GM12873 (cell line): ENCODE measurements at regions not wholly inside any gene's neighbourhood (a gene's known extent, or its start where the extent isn't known, plus 50 kb on each side); places are given as distances from the start of the nearest gene placed in this dataset.

Experiments used
- TF ChIP-seq, protein P1 (sequence below): IDR thresholded peaks from 2 replicates; pipeline ENCODE4 v1.5.1; 2012; ENCODE audit warnings: low read depth, mild to moderate bottlenecking, moderate library complexity, low read length, control low read depth; ENCODE audit not compliant: insufficient read depth; ENCODE audit errors: missing control alignments

- TF ChIP-seq, protein P1, sequence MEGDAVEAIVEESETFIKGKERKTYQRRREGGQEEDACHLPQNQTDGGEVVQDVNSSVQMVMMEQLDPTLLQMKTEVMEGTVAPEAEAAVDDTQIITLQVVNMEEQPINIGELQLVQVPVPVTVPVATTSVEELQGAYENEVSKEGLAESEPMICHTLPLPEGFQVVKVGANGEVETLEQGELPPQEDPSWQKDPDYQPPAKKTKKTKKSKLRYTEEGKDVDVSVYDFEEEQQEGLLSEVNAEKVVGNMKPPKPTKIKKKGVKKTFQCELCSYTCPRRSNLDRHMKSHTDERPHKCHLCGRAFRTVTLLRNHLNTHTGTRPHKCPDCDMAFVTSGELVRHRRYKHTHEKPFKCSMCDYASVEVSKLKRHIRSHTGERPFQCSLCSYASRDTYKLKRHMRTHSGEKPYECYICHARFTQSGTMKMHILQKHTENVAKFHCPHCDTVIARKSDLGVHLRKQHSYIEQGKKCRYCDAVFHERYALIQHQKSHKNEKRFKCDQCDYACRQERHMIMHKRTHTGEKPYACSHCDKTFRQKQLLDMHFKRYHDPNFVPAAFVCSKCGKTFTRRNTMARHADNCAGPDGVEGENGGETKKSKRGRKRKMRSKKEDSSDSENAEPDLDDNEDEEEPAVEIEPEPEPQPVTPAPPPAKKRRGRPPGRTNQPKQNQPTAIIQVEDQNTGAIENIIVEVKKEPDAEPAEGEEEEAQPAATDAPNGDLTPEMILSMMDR: no peak
These were observed 182.6 kb upstream of the FAM3C start for GRCh38 chr7:121578669-121579068.

DNA sequence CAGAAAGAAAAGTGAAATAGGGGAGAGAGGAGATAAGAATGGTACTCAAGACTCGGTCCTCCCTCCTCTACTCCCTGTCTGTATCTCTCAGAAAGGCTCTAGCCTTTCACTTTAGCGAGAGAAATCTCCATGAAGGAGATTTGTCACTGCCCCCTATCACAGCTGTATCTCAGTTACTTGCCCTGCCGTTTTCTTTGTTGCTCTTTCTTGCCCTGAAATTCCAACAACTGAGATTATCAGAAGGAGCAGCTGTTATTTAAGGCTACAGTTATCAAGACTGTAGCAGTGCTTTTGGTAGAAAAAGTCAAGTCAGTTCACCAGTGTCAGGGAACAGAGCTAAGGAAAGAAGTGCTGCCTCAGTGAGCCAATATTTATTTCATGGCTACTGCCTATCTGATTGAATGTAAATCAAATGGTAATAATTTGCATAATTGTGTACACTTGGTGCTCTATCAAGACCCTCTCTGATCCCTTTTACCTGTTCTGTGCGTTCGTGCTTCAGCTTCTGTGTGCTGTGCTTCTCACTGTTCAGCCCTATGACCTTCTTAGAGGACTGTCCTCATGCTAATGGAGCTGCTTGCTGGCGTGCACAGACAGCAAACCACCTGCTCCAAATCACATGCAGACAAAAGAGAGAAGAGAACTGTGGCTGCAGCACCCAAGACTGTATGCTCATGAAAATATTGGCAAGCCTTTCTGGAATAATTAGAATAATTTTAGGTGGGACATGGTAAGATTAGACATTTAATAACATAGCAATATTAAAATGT lies 180.2 kb upstream of the FAM3C start:
- TF ChIP-seq, protein P1: no peak

DNA sequence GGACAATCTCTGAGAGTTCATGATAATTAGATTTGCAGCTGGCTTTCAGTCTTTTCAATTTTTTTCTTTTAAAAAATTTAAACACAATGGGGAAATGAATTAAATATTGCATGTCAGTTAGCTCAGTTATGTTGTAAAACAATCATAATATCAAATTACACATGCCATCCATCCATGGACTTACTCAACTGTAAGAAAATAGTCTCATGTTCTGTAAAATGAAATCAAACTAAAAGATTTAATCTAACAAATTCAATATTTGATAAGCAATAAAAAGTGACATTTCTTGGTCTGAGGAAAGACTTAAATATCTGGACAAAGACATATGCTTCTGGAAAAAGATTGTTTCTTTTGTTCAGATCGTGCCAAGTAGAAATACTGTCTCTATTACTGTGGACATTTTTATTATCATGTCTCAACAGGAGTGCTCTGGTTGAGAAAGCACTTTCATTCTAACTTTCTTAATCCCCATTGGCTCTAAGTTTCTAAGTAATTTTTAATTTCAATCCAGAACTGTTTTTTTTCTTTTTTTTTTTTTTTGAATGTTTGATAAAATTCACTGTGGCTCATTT lies 179.2 kb upstream of the FAM3C start:
- TF ChIP-seq, protein P1: no peak

- TF ChIP-seq, protein P1: no peak
These were observed 178.0 kb upstream of the FAM3C start for GRCh38 chr7:121574109-121574508.

GRCh38 chr7:121572615-121573014 lies 176.5 kb upstream of the FAM3C start:
- TF ChIP-seq, protein P1: no peak

DNA sequence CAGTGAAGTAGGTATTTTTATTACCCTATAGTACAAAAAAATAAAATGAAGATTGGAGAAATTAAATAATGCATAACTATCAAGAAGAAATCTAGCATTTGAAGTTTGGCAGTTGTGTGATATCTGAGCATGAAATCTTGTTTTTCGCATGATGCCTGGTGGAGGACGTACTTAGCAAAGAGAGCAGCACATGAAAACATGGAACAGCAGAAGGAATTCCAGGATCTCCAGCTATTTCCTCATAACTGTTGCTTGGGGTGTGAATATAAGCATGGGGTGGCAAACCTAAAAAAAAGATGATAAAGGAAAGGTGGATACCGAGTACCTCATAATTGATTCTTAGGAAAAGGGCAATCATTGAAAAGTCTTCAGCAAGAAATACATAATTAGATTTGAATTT lies 174.3 kb upstream of the FAM3C start:
- TF ChIP-seq, protein P1: no peak

DNA sequence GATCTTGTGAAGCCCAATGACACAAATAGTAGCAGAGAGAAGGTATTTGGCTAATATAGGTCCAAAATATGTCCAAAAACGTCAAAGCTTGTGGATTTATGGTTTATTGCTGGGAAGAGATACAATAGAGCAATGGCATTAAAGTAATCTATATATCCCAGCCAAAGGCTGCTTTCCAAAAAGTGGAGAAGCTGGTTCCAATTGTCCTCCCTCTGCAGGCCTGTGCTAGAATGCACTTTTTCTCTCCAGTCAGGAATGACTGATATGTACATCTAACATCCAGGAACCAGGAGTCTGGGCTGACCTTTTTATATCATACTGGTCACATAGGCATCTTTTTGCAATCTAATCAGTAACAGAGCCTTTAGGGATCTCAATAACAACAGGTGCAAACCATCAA lies 167.1 kb upstream of the FAM3C start:
- TF ChIP-seq, protein P1: peak; percentile 20
